ENCODE measurements at regions not wholly inside any gene's neighbourhood (a gene's known extent, or its start where the extent isn't known, plus 50 kb on each side); places are given as distances from the start of the nearest gene placed in this dataset.

- no peak overlapping the region for H3K4me3 ChIP-seq (ENCODE audit: low read length)
- H3K36me3 ChIP-seq (ENCODE audit: insufficient read depth, low read depth, low read length): no peaks in the 10 kb centered on the region
- no peak overlapping the region for H3K9ac ChIP-seq (ENCODE audit: low read depth, low read length)
- H3K9me3 ChIP-seq (ENCODE audit: insufficient read depth, low read depth, low read length): no peaks in the 10 kb centered on the region
- H3K27me3 ChIP-seq (ENCODE audit: insufficient read depth, low read length): no peaks in the 10 kb centered on the region
- H3K4me1 ChIP-seq (ENCODE audit: insufficient read depth, low read length): peaks cover 5% of the 10 kb centered on the region; the same call in 1 of the 2 replicates
- H3K27ac ChIP-seq (ENCODE audit: low read length): no peak overlapping the region
Measured at GRCh38 chr3:30122359-30122758, 484.0 kb upstream of the TGFBR2 start.

DNA sequence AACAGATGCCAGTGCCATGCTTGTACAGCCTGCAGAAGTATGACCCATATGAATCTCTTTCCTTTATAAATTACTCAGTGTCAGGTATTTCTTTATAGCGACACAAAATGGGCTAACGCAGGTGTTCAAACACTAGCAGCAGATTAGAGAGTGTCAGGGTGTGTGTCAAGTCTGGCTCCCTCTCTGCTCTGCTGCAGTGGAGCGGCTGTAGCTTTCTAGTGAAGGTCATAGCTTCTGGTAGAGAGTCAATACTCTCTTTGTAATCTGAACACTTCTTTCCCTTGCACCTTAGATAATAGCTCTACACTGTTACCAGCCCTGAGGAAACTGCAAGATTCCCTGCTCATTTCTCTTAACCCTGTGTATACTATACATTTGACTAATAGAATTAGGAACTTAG is 483.2 kb upstream of the TGFBR2 start:
- no peaks in the 10 kb centered on the region; the same call in 1 of the 2 replicates for H3K9me3 ChIP-seq (ENCODE audit: insufficient read depth, low read depth, low read length)
- no peaks in the 10 kb centered on the region for H3K27me3 ChIP-seq (ENCODE audit: insufficient read depth, low read length)
- no peaks in the 10 kb centered on the region for H3K36me3 ChIP-seq (ENCODE audit: insufficient read depth, low read depth, low read length)
- H3K4me1 ChIP-seq (ENCODE audit: insufficient read depth, low read length): peaks cover 5% of the 10 kb centered on the region; the same call in 1 of the 2 replicates
- no peak overlapping the region for H3K9ac ChIP-seq (ENCODE audit: low read depth, low read length)
- no peak overlapping the region for H3K27ac ChIP-seq (ENCODE audit: low read length)
- H3K4me3 ChIP-seq (ENCODE audit: low read length): no peak overlapping the region

GRCh38 chr3:30123755-30124154 is 482.6 kb upstream of the TGFBR2 start:
- Histone ChIP-seq H3K9me3 (ENCODE audit: insufficient read depth, low read depth, low read length) (no peaks in the 10 kb centered on the region; the same call in 1 of the 2 replicates), H3K27me3 (ENCODE audit: insufficient read depth, low read length) (no peaks in the 10 kb centered on the region), H3K4me3 (ENCODE audit: low read length) (no peak overlapping the region), H3K27ac (ENCODE audit: low read length) (no peak overlapping the region), H3K36me3 (ENCODE audit: insufficient read depth, low read depth, low read length) (no peaks in the 10 kb centered on the region), H3K9ac (ENCODE audit: low read depth, low read length) (no peak overlapping the region), H3K4me1 (ENCODE audit: insufficient read depth, low read length) (peaks cover 5% of the 10 kb centered on the region; the same call in 1 of the 2 replicates)

GRCh38 chr3:30124435-30125370 is 481.7 kb upstream of the TGFBR2 start:
- Histone ChIP-seq H3K4me3 (ENCODE audit: low read length) (no peak overlapping the region), H3K27me3 (ENCODE audit: insufficient read depth, low read length) (no peaks in the 10 kb centered on the region), H3K4me1 (ENCODE audit: insufficient read depth, low read length) (peaks cover 5% of the 10 kb centered on the region; the same call in 1 of the 2 replicates), H3K9ac (ENCODE audit: low read depth, low read length) (no peak overlapping the region), H3K36me3 (ENCODE audit: insufficient read depth, low read depth, low read length) (no peaks in the 10 kb centered on the region), H3K27ac (ENCODE audit: low read length) (no peak overlapping the region), H3K9me3 (ENCODE audit: insufficient read depth, low read depth, low read length) (no peaks in the 10 kb centered on the region; the same call in 1 of the 2 replicates)

DNA sequence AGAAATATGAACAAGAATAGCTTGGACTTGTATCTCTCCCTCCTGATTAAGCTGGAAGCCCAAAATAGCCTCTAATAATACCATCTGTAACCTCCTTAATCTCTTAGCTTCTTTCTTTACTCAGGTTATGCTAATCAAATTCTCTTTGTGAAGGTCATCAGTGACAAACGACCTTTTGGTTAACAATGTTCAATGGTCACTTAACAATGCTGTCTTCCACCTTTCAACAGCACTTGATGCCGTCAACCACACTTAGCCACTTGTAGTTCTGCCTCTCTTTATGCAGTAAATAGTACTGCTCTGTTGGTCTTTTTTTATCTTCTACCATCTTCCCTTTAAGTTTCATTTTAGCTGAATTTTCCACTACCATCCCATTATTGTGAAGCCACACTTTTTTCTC is 476.6 kb upstream of the TGFBR2 start:
- H3K27ac ChIP-seq (ENCODE audit: low read length): no peak overlapping the region
- H3K36me3 ChIP-seq (ENCODE audit: insufficient read depth, low read depth, low read length): no peaks in the 10 kb centered on the region

GRCh38 chr3:30130391-30130790 is 476.0 kb upstream of the TGFBR2 start:
- no peak overlapping the region for H3K27ac ChIP-seq (ENCODE audit: low read length)
- H3K4me3 ChIP-seq (ENCODE audit: low read length): no peak overlapping the region
- no peaks in the 10 kb centered on the region for H3K4me1 ChIP-seq (ENCODE audit: insufficient read depth, low read length)
- no peaks in the 10 kb centered on the region; the same call in 1 of the 2 replicates for H3K9me3 ChIP-seq (ENCODE audit: insufficient read depth, low read depth, low read length)
- no peaks in the 10 kb centered on the region for H3K27me3 ChIP-seq (ENCODE audit: insufficient read depth, low read length)
- H3K36me3 ChIP-seq (ENCODE audit: insufficient read depth, low read depth, low read length): no peaks in the 10 kb centered on the region
- no peak overlapping the region for H3K9ac ChIP-seq (ENCODE audit: low read depth, low read length)

More for the DNA sequence above, 476.6 kb upstream of the TGFBR2 start:
- H3K9me3 ChIP-seq (ENCODE audit: insufficient read depth, low read depth, low read length): no peaks in the 10 kb centered on the region; the same call in 1 of the 2 replicates
- H3K27me3 ChIP-seq (ENCODE audit: insufficient read depth, low read length): no peaks in the 10 kb centered on the region
- peaks cover 5% of the 10 kb centered on the region; the same call in 1 of the 2 replicates for H3K4me1 ChIP-seq (ENCODE audit: insufficient read depth, low read length)
- H3K4me3 ChIP-seq (ENCODE audit: low read length): no peak overlapping the region
- no peak overlapping the region for H3K9ac ChIP-seq (ENCODE audit: low read depth, low read length)

- H3K27ac ChIP-seq (ENCODE audit: low read length): no peak overlapping the region
- no peaks in the 10 kb centered on the region; the same call in 1 of the 2 replicates for H3K9me3 ChIP-seq (ENCODE audit: insufficient read depth, low read depth, low read length)
- H3K4me1 ChIP-seq (ENCODE audit: insufficient read depth, low read length): no peaks in the 10 kb centered on the region
- no peak overlapping the region for H3K4me3 ChIP-seq (ENCODE audit: low read length)
- no peaks in the 10 kb centered on the region for H3K27me3 ChIP-seq (ENCODE audit: insufficient read depth, low read length)
- H3K9ac ChIP-seq (ENCODE audit: low read depth, low read length): no peak overlapping the region
- H3K36me3 ChIP-seq (ENCODE audit: insufficient read depth, low read depth, low read length): no peaks in the 10 kb centered on the region
Measured at GRCh38 chr3:30131191-30131590, 475.2 kb upstream of the TGFBR2 start.

GRCh38 chr3:30135190-30135589 is 471.2 kb upstream of the TGFBR2 start:
- no peaks in the 10 kb centered on the region for H3K9me3 ChIP-seq (ENCODE audit: insufficient read depth, low read depth, low read length)
- H3K27ac ChIP-seq (ENCODE audit: low read length): no peak overlapping the region
- H3K27me3 ChIP-seq (ENCODE audit: insufficient read depth, low read length): no peaks in the 10 kb centered on the region
- H3K4me3 ChIP-seq (ENCODE audit: low read length): no peak overlapping the region
- no peaks in the 10 kb centered on the region for H3K36me3 ChIP-seq (ENCODE audit: insufficient read depth, low read depth, low read length)
- no peaks in the 10 kb centered on the region for H3K4me1 ChIP-seq (ENCODE audit: insufficient read depth, low read length)
- no peak overlapping the region for H3K9ac ChIP-seq (ENCODE audit: low read depth, low read length)

DNA sequence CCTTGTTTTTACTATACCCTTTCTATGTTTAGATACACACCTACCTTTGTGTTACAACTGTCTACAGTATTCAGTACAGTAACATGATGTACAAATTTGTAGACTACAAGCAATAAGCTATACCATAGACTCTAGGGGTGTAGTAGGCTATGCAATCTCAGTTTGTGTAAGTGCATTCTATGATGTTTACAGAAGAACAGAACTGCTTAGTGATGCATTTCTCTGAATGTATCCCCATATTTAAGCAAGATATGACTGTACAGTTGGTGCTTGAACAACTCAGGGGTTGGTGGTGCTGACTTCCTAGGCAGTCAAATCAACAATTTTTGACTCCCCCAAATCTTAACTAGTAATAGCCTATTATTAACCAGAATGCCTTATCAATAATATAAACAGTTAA is 467.1 kb upstream of the TGFBR2 start:
- H3K27me3 ChIP-seq (ENCODE audit: insufficient read depth, low read length): no peaks in the 10 kb centered on the region
- H3K9ac ChIP-seq (ENCODE audit: low read depth, low read length): no peak overlapping the region
- no peaks in the 10 kb centered on the region for H3K4me1 ChIP-seq (ENCODE audit: insufficient read depth, low read length)
- no peaks in the 10 kb centered on the region for H3K36me3 ChIP-seq (ENCODE audit: insufficient read depth, low read depth, low read length)
- no peaks in the 10 kb centered on the region for H3K9me3 ChIP-seq (ENCODE audit: insufficient read depth, low read depth, low read length)
- H3K27ac ChIP-seq (ENCODE audit: low read length): no peak overlapping the region
- H3K4me3 ChIP-seq (ENCODE audit: low read length): no peak overlapping the region

DNA sequence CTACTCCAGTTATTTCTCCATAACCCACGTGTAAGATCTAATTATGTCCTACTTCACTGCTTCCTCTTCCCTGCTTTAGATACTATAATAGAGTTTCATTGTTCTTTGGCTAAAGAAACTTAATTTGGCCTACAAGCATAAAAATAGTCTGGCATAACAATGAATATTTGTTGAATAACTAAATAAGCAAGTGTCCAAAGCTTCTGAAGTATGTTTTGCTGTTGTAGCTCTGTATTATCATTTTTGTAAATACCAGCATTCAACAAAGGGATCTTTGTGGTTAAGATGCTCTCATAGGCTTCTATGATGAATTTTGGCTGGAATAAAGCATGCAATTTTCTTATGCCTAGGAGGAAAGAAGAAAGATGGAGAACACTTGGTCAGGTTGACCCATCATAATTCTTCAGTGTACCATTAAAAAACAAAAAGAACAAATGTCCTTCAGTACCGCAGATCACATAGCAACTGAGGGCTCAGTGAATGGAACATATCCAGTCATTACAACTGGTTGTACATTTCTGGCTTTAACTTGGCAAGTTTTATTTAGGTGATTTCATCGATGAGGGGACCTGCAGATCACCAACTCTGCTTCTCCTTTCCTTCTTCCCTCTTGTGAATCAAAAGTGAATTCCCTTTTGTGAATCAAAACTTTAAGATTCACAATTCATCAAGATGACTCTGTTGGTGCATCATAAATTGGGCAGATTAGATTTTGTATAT is 465.9 kb upstream of the TGFBR2 start:
- no peaks in the 10 kb centered on the region for H3K4me1 ChIP-seq (ENCODE audit: insufficient read depth, low read length)
- no peaks in the 10 kb centered on the region for H3K27me3 ChIP-seq (ENCODE audit: insufficient read depth, low read length)
- no peak overlapping the region for H3K9ac ChIP-seq (ENCODE audit: low read depth, low read length)
- H3K4me3 ChIP-seq (ENCODE audit: low read length): no peak overlapping the region
- no peaks in the 10 kb centered on the region for H3K9me3 ChIP-seq (ENCODE audit: insufficient read depth, low read depth, low read length)
- no peaks in the 10 kb centered on the region for H3K36me3 ChIP-seq (ENCODE audit: insufficient read depth, low read depth, low read length)
- no peak overlapping the region for H3K27ac ChIP-seq (ENCODE audit: low read length)

GRCh38 chr3:30141178-30141581 is 465.2 kb upstream of the TGFBR2 start:
- no peak overlapping the region for H3K27ac ChIP-seq (ENCODE audit: low read length)
- no peaks in the 10 kb centered on the region for H3K27me3 ChIP-seq (ENCODE audit: insufficient read depth, low read length)
- H3K36me3 ChIP-seq (ENCODE audit: insufficient read depth, low read depth, low read length): no peaks in the 10 kb centered on the region
- no peaks in the 10 kb centered on the region for H3K4me1 ChIP-seq (ENCODE audit: insufficient read depth, low read length)
- no peaks in the 10 kb centered on the region for H3K9me3 ChIP-seq (ENCODE audit: insufficient read depth, low read depth, low read length)
- no peak overlapping the region for H3K4me3 ChIP-seq (ENCODE audit: low read length)
- no peak overlapping the region for H3K9ac ChIP-seq (ENCODE audit: low read depth, low read length)
